A549 (cell line): ENCODE measurements at regions not wholly inside any gene's neighbourhood (a gene's known extent, or its start where the extent isn't known, plus 50 kb on each side); places are given as distances from the start of the nearest gene placed in this dataset.

Experiments used
- EP300 ChIP-seq, 2 experiments: fragments of >200 bp; sonication (Bioruptor Twin); formaldehyde crosslinking; IDR thresholded peaks; 2 replicates in 1 of 2; 3 replicates in 1 of 2; pipeline ENCODE4 v1.6.1; 2016 to 2017
- FOXS1 ChIP-seq: fragments of 250-450 bp; sonication (Bioruptor Pico); IDR thresholded peaks from 2 replicates; pipeline ENCODE4 v1.5.0; 2020; ENCODE audit warnings: mild to moderate bottlenecking, moderate library complexity
- JUN ChIP-seq, 2 experiments: fragments of >200 bp; sonication (Bioruptor Twin); formaldehyde crosslinking; IDR thresholded peaks; 2 replicates in 1 of 2; 3 replicates in 1 of 2; pipeline ENCODE4 v1.6.1; 2016 to 2017
- JUNB ChIP-seq: fragments of >200 bp; sonication (Bioruptor Twin); formaldehyde crosslinking; IDR thresholded peaks from 2 replicates; pipeline ENCODE4 v1.6.1; 2016
- MAFK ChIP-seq: fragments of 450-650 bp; IDR thresholded peaks from 2 replicates; pipeline ENCODE4 v1.6.1; 2014; ENCODE audit not compliant: partially characterized antibody
- MAZ ChIP-seq: fragments of 150-350 bp; IDR thresholded peaks from 2 replicates; pipeline ENCODE4 v1.6.1; 2014; ENCODE audit warnings: antibody characterized with exemption, low read depth, low read length, borderline replicate concordance
- MYC ChIP-seq: IDR thresholded peaks from 2 replicates; pipeline ENCODE4 v1.6.1; 2012; ENCODE audit warnings: mild to moderate bottlenecking, inconsistent platforms, low read length, improper control_type of control experiment, borderline replicate concordance
- POLR2A ChIP-seq: IDR thresholded peaks from 2 replicates; pipeline ENCODE4 v1.6.1; 2012; ENCODE audit warnings: mild to moderate bottlenecking, low read length
- POLR2AphosphoS2 ChIP-seq: conservative IDR thresholded peaks from 2 replicates; pipeline ENCODE4 v1.6.1; 2012; ENCODE audit warnings: low read length, improper control_type of control experiment, inconsistent platforms
- RFX5 ChIP-seq: fragments of 450-650 bp; IDR thresholded peaks from 2 replicates; pipeline ENCODE4 v1.7.1; 2014; ENCODE audit warnings: antibody characterized with exemption, mild to moderate bottlenecking, moderate library complexity
- SMC3 ChIP-seq: fragments of >200 bp; sonication (Bioruptor Twin); formaldehyde crosslinking; IDR thresholded peaks from 3 replicates; pipeline ENCODE4 v1.6.1; 2018; ENCODE audit warnings: inconsistent platforms
- USF2 ChIP-seq: fragments of 450-650 bp; IDR thresholded peaks from 2 replicates; pipeline ENCODE4 v1.6.1; 2014; ENCODE audit warnings: antibody characterized with exemption
- TF ChIP-seq, protein P1 (sequence below): fragments of >200 bp; sonication (Bioruptor Twin); formaldehyde crosslinking; IDR thresholded peaks from 3 replicates; pipeline ENCODE4 v1.5.1; 2016

- TF ChIP-seq EP300 (IDR thresholded peaks at IDR 0.05) (no peak), POLR2AphosphoS2 (no peak), POLR2A (no peak), USF2 (no peak), MYC (no peak), MAZ (no peak), RFX5 (no peak), JUN (IDR thresholded peaks at IDR 0.05) (no peak), FOXS1 (CRISPR knock-in tag) (no peak), JUNB (no peak), MAFK (no peak), SMC3 (no peak)
- TF ChIP-seq, protein P1, sequence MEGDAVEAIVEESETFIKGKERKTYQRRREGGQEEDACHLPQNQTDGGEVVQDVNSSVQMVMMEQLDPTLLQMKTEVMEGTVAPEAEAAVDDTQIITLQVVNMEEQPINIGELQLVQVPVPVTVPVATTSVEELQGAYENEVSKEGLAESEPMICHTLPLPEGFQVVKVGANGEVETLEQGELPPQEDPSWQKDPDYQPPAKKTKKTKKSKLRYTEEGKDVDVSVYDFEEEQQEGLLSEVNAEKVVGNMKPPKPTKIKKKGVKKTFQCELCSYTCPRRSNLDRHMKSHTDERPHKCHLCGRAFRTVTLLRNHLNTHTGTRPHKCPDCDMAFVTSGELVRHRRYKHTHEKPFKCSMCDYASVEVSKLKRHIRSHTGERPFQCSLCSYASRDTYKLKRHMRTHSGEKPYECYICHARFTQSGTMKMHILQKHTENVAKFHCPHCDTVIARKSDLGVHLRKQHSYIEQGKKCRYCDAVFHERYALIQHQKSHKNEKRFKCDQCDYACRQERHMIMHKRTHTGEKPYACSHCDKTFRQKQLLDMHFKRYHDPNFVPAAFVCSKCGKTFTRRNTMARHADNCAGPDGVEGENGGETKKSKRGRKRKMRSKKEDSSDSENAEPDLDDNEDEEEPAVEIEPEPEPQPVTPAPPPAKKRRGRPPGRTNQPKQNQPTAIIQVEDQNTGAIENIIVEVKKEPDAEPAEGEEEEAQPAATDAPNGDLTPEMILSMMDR, result no peak
These were observed 675.1 kb upstream of the MMS22L start for GRCh38 chr6:97958134-97958533.
